Caco-2 (cell line): ENCODE measurements at regions not wholly inside any gene's neighbourhood (a gene's known extent, or its start where the extent isn't known, plus 50 kb on each side); places are given as distances from the start of the nearest gene placed in this dataset.

ENCODE experiments used
- BruUV-seq: library from RNA; stranded (reverse); fragments of 400-500 nt; replicated peaks from 2 replicates; lab custom pipeline; 2021; lab: Mats Ljungman, UMichigan
- CTCF ChIA-PET: fragments of 300-600 bp; sonication (Branson Sonifier 250); formaldehyde crosslinking; loops from one replicate; lab custom pipeline; 2022; ENCODE audit warnings: antibody characterized with exemption; lab: Charles Lee
- POLR2A ChIA-PET: fragments of 300-600 bp; sonication (Branson Sonifier 250); formaldehyde crosslinking; loops from one replicate; lab custom pipeline; 2022; ENCODE audit warnings: antibody characterized with exemption; lab: Charles Lee
- DNase-seq, 2 experiments: peaks; one replicate each; pipeline versions ENCODE4 v3.0.0 to v3.0.0-alpha.2; 2020 to 2022
- H3K27me3 ChIP-seq: replicated peaks from 2 replicates; pipeline ENCODE4 v1.6.0; 2011; ENCODE audit warnings: low read length; ENCODE audit not compliant: control insufficient read depth, insufficient read depth
- H3K36me3 ChIP-seq: 2 replicates; pipeline ENCODE4 v1.5.1; 2011; ENCODE audit warnings: low read length; ENCODE audit not compliant: control insufficient read depth, insufficient read depth
- H3K4me1 ChIP-seq: fragments of 250-450 bp; sonication (Bioruptor Pico); 2 replicates; pipeline ENCODE4 v1.5.1; 2020; ENCODE audit warnings: mild to moderate bottlenecking
- H3K4me3 ChIP-seq: 2 replicates; pipeline ENCODE4 v1.5.1; 2011; ENCODE audit warnings: low read depth, mild to moderate bottlenecking, control low read depth, low read length
- H3K9me3 ChIP-seq: fragments of 250-450 bp; sonication (Bioruptor Pico); 2 replicates; pipeline ENCODE4 v1.5.1; 2020; ENCODE audit warnings: mild to moderate bottlenecking, moderate library complexity
- H3K27ac Mint-ChIP-seq: one replicate; pipeline ENCODE4 v1.8.0; 2022; ENCODE audit warnings: mixed read lengths; ENCODE audit not compliant: unreplicated experiment
- H3K27me3 Mint-ChIP-seq: one replicate; pipeline ENCODE4 v1.8.0; 2022; ENCODE audit warnings: mixed read lengths; ENCODE audit not compliant: insufficient read depth, unreplicated experiment
- H3K36me3 Mint-ChIP-seq: one replicate; pipeline ENCODE4 v1.8.0; 2022; ENCODE audit warnings: mild to moderate bottlenecking, mixed read lengths; ENCODE audit not compliant: insufficient read depth, unreplicated experiment
- H3K4me1 Mint-ChIP-seq: one replicate; pipeline ENCODE4 v1.8.0; 2022; ENCODE audit warnings: low read depth, mixed read lengths; ENCODE audit not compliant: unreplicated experiment
- H3K4me3 Mint-ChIP-seq: one replicate; pipeline ENCODE4 v1.8.0; 2022; ENCODE audit warnings: mild to moderate bottlenecking, moderate library complexity, mixed read lengths; ENCODE audit not compliant: unreplicated experiment
- H3K9me3 Mint-ChIP-seq: one replicate; pipeline ENCODE4 v1.8.0; 2022; ENCODE audit warnings: mixed read lengths; ENCODE audit not compliant: unreplicated experiment
- intact Hi-C: fragments of 100-400 bp; cut with micrococcal nuclease; formaldehyde crosslinking; loops from one replicate; pipeline ENCODE4 v1.10.0; 2022; ENCODE audit not compliant: unreplicated experiment
- TF ChIP-seq, protein P1 (sequence below), 2 experiments: fragments of 200-600 bp in 1 of 2; IDR thresholded peaks; 1 replicate in 1 of 2; 2 replicates in 1 of 2; pipeline versions ENCODE4 v1.5.1 to v1.8.0; 2011 to 2022; ENCODE audit warnings: antibody characterized with exemption in 1 of 2, control low read depth in 1 of 2, inconsistent platforms in 1 of 2, low read depth in 1 of 2, low read length in 1 of 2, mild to moderate bottlenecking in 1 of 2, moderate library complexity in 1 of 2; ENCODE audit not compliant: insufficient read depth in 1 of 2, severe bottlenecking in 1 of 2, unreplicated experiment in 1 of 2

DNA sequence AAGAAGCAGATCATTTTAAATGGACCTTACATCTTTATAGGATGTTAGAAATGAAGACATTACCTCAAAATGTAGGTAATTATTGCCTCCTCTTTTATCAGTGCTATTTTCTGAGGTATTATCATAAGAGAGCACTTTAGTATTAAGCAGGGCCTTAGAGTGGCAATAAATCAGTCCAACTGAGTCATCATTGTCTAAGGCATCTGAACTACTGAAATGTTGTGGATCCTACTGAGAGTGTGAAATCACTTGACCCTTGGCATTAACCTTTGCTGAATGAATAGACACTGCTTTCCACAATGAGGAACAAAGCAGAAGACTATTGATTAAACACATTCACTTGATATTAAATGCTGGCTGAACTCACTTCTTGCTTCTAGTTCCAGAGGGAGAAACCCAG lies 224.6 kb upstream of the ARRDC3 start:
- Mint-ChIP-seq H3K27ac (no peak overlapping the region), H3K4me3 (no peak overlapping the region), H3K4me1 (no peaks in the 10 kb centered on the region), H3K36me3 (no peaks in the 10 kb centered on the region), H3K9me3 (no peaks in the 10 kb centered on the region), H3K27me3 (no peaks in the 10 kb centered on the region)
- no TSS peak for BruUV-seq
- no peak overlapping the region for H3K4me3 ChIP-seq
- no peak for DNase-seq
- TF ChIP-seq, protein P1, sequence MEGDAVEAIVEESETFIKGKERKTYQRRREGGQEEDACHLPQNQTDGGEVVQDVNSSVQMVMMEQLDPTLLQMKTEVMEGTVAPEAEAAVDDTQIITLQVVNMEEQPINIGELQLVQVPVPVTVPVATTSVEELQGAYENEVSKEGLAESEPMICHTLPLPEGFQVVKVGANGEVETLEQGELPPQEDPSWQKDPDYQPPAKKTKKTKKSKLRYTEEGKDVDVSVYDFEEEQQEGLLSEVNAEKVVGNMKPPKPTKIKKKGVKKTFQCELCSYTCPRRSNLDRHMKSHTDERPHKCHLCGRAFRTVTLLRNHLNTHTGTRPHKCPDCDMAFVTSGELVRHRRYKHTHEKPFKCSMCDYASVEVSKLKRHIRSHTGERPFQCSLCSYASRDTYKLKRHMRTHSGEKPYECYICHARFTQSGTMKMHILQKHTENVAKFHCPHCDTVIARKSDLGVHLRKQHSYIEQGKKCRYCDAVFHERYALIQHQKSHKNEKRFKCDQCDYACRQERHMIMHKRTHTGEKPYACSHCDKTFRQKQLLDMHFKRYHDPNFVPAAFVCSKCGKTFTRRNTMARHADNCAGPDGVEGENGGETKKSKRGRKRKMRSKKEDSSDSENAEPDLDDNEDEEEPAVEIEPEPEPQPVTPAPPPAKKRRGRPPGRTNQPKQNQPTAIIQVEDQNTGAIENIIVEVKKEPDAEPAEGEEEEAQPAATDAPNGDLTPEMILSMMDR (IDR thresholded peaks at IDR 0.05; ENCODE audit: insufficient read depth in 1 of 2, low read depth in 1 of 2, low read length in 1 of 2, severe bottlenecking in 1 of 2, unreplicated experiment in 1 of 2), result no peak
- no peaks in the 10 kb centered on the region for H3K27me3 ChIP-seq
- CTCF ChIA-PET, result no interaction called here
- no peaks in the 10 kb centered on the region for H3K9me3 ChIP-seq
- no peaks in the 10 kb centered on the region for H3K36me3 ChIP-seq
- H3K4me1 ChIP-seq, result no peaks in the 10 kb centered on the region
- POLR2A ChIA-PET, result no interaction called here
- intact Hi-C loops, result no loop called here

DNA sequence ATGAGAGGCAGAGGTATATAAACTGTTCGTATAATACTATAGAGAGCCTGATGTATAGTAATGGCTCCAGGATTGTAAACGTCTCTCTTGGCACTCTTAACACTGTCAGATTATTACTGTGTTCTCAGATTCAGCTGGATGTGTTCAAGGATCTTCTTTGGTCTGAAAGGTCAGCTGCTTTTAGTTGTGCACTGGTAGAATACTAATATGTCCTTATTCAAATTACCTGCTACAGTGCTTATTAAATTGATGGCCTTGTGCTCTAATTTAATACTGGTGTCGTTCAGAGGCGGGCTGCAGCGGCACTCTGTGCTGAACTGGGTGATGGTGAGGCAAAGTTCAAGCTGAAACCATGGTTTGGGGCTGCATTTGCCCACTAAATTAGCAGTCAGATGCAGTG lies 216.7 kb upstream of the ARRDC3 start:
- CTCF ChIA-PET, result interaction anchor here (0.9 kb wide), 1 partner anchor 1036 kb away, joined by 3 read pairs; no protein-coding TSS in a partner anchor
- POLR2A ChIA-PET, result no interaction called here

DNA sequence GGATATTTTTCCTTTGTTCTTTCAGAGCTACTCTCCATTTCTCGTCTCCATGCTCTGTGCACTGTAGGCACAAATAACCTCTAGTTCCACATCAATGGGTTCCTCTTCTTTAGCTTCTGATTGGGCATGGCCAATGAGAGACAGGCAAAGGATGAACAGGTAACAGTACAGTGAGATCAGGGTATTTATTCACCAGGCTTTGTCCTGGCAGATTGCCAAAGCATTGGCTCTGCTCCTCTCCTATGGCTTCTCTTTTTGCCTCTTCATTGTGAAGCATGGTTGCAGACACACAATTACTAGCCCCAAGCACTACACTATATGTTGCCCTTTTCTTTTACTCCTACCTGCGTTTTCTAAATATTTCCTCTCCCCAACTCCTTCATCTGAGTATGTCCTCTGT lies 215.1 kb upstream of the ARRDC3 start:
- peaks cover 3% of the 10 kb centered on the region; the same call in 1 of the 2 replicates for H3K9me3 ChIP-seq
- peaks cover 13% of the 10 kb centered on the region for H3K9me3 Mint-ChIP-seq
- no peaks in the 10 kb centered on the region for H3K36me3 Mint-ChIP-seq
- peaks cover 3% of the 10 kb centered on the region for H3K27me3 Mint-ChIP-seq
- BruUV-seq, result no TSS peak
- no peaks in the 10 kb centered on the region for H3K27me3 ChIP-seq
- no peaks in the 10 kb centered on the region for H3K4me1 Mint-ChIP-seq
- intact Hi-C loops, result no loop called here
- H3K4me1 ChIP-seq, result no peaks in the 10 kb centered on the region
- H3K4me3 ChIP-seq, result no peak overlapping the region
- no peak for DNase-seq
- ChIA-PET CTCF (no interaction called here), POLR2A (no interaction called here)
- TF ChIP-seq, protein P1 (IDR thresholded peaks at IDR 0.05; ENCODE audit: insufficient read depth in 1 of 2, low read depth in 1 of 2, low read length in 1 of 2, severe bottlenecking in 1 of 2, unreplicated experiment in 1 of 2), result no peak
- no peak overlapping the region for H3K27ac Mint-ChIP-seq
- no peak overlapping the region for H3K4me3 Mint-ChIP-seq
- H3K36me3 ChIP-seq, result no peaks in the 10 kb centered on the region

More for the DNA sequence above, 216.7 kb upstream of the ARRDC3 start:
- Mint-ChIP-seq H3K27ac (no peak overlapping the region), H3K9me3 (peaks cover 6% of the 10 kb centered on the region), H3K4me3 (no peak overlapping the region), H3K4me1 (no peaks in the 10 kb centered on the region), H3K36me3 (no peaks in the 10 kb centered on the region), H3K27me3 (peaks cover 3% of the 10 kb centered on the region)
- H3K27me3 ChIP-seq, result no peaks in the 10 kb centered on the region
- no peaks in the 10 kb centered on the region for H3K36me3 ChIP-seq
- H3K4me1 ChIP-seq, result no peaks in the 10 kb centered on the region
- peaks cover 2% of the 10 kb centered on the region; the same call in 1 of the 2 replicates for H3K9me3 ChIP-seq
- no peak for DNase-seq
- TF ChIP-seq, protein P1 (IDR thresholded peaks at IDR 0.05; ENCODE audit: insufficient read depth in 1 of 2, low read depth in 1 of 2, low read length in 1 of 2, severe bottlenecking in 1 of 2, unreplicated experiment in 1 of 2), result no peak
- no peak overlapping the region for H3K4me3 ChIP-seq
- BruUV-seq, result no TSS peak
- intact Hi-C loops, result no loop called here
